Activated CD8-positive, alpha-beta memory T cell treated with anti-CD3 and anti-CD28 coated beads for 48 hours (primary cell): ENCODE measurements at regions not wholly inside any gene's neighbourhood (a gene's known extent, or its start where the extent isn't known, plus 50 kb on each side); places are given as distances from the start of the nearest gene placed in this dataset.
"Not testable (repeated sequence)": the region's sequence is repeated elsewhere in the genome, so short reads cannot be mapped to it uniquely, and the experiment has no call there.

Experiments used
- DNase-seq, 3 experiments: peaks; one replicate each; pipeline ENCODE4 v3.0.0-alpha.2; 2020; ENCODE audit warnings: low read depth in 2 of 3, low spot score in 2 of 3

- not testable (repeated sequence) for DNase-seq
These were observed 441.9 kb downstream of the TOX3 start for GRCh38 chr16:52104993-52105392.

DNA sequence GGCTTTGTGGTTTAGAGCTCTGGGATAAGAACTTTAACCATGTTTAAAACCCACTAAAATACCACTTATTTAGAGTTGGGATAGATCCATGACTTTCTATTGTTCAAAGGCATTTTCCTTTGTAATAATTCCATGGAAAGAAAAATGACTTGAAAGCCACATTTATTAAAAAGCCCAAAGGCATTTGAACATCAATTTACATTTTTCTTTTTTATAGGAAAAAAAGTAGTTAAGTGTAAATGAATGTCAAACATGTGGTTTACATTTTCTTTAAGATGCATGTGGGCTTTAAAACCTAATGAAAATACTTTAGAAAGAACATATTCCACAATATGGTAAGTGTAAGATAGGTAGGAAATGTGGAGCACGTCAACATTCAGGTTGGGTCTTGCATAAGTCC lies 443.2 kb downstream of the TOX3 start:
- DNase-seq = no peak

- DNase-seq = no peak
These were observed 445.7 kb downstream of the TOX3 start for GRCh38 chr16:52101246-52101645.

- no peak for DNase-seq
These were observed 447.6 kb downstream of the TOX3 start for GRCh38 chr16:52099382-52099781.

- DNase-seq = no peak
These were observed 451.5 kb downstream of the TOX3 start for GRCh38 chr16:52095471-52095870.

DNA sequence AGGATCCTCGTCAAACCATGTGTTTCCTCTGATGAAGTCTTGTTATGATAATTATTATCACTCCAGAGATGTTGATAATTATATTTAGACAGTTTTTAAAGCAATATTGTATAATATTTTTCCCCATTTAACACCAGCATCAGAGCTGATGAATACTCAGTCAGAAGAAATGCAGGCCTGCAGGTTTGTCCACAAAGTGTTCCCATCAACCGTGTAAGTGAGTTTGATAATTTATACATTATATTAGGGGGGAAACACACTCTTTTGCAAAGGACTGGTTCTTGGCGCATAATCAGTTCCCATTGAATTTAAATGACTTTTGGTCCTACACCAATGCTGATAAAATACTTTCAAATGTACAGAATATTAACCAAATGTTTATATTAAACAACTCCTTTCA lies 454.8 kb downstream of the TOX3 start:
- DNase-seq = no peak

DNA sequence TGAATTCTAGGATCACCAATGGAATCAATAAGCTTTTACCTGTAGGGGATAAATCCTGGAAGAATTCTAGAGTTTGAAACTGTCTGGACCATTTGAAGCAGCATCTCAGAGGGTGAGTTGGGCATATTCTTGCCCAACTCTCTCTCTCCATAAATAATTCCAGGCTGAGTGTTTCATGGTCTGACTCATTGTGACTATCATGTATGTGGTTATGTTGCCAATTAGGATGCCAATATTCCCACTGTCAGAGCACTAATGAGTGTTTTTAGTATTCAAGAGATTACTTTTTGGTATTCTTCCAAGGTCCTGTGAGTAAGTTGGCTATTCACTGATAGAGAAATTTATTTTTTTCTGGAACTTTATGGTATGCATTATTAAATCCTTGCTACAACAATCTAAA lies 456.9 kb downstream of the TOX3 start:
- DNase-seq = no peak

- DNase-seq = no peak
These were observed 457.5 kb downstream of the TOX3 start for GRCh38 chr16:52089476-52089875.

GRCh38 chr16:52086901-52087300 lies 460.0 kb downstream of the TOX3 start:
- no peak for DNase-seq

GRCh38 chr16:52078716-52079655 lies 468.0 kb downstream of the TOX3 start:
- no peak for DNase-seq

GRCh38 chr16:52077607-52078006 lies 469.3 kb downstream of the TOX3 start:
- no peak for DNase-seq

DNA sequence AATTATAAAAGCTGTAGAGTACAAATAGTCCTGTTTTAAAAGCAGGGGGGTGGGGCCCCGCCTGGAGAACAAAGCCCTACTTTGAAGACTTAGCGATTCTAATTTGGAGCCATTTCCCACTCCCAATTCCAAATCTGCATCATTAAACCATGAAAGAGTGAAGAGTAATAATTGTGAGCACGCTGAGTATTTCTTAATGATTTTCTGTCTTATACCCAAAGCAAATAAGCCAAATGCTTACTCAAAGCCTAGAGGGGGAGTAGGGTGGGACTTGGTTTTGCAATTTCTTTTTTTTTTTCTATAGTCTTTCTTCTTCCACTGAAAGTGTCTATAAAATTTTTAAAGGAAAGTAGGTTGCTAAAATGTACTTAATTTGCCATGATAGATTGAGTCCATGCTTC lies 470.1 kb downstream of the TOX3 start:
- no peak for DNase-seq

- no peak for DNase-seq
These were observed 470.6 kb downstream of the TOX3 start for GRCh38 chr16:52076332-52076731.

- DNase-seq = no peak
These were observed 472.8 kb downstream of the TOX3 start for GRCh38 chr16:52074133-52074532.

GRCh38 chr16:52073024-52073423 lies 473.9 kb downstream of the TOX3 start:
- no peak for DNase-seq

DNA sequence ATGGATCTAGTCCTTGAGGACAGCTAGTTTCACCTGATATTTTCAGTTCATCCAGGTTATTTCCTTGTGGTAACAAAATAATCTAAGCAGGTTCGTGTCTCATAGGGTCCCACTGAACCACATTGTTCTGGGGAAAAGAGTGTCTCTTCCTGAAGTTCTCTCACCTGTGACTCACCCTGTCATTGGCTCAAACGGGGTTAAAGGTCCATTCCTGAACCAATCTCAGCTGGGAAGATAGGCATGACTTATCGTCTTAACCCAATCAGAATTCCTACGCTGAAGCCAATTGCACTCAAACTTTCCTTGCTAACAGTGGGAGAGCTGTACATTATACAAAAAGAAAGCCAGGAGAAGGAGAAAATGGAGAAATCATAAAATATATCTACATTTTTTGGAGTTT lies 475.8 kb downstream of the TOX3 start:
- DNase-seq = no peak

- DNase-seq = no peak
These were observed 476.4 kb downstream of the TOX3 start for GRCh38 chr16:52070341-52071057.

DNA sequence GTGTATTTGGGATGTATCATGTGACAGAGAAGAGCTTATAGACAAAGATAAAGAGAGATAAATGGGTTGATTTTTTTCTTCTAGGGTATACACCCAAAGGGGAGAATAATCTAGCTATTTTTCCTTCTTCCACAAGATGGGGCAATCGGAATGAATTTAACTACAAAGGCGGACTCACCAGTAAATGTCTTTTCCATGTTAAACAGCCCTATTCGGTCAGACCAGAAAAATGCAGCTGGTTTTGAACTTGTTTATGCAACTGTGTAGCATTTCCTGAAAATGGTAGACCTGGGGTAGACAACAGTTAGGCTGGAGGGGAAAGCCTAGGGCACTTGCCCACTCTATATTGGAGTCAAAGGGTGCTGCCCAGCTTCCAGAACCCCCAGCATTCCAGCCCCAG lies 477.1 kb downstream of the TOX3 start:
- no peak for DNase-seq

- DNase-seq = no peak
These were observed 478.4 kb downstream of the TOX3 start for GRCh38 chr16:52068447-52069074.

GRCh38 chr16:52066962-52067361 lies 480.0 kb downstream of the TOX3 start:
- DNase-seq = no peak

DNA sequence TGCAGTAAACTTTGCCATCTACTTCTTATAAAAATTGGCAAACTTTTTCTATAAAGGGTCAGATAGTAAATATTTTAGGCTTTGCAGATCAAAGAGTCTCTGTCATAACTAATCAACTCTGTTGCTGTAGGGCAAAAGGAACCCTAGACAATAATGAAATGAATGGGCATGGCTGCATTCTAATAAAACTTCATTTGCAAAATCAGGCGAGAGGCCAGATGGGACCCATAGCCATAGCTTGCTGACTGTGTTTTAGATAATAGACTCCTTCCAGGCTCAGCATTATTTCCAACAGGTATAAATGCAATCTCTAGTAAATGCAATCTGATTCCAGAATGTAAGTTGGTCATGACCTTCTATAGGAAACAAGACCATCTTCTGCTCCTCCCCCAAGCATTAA lies 490.7 kb downstream of the TOX3 start:
- DNase-seq = no peak

GRCh38 chr16:52055381-52055780 lies 491.6 kb downstream of the TOX3 start:
- DNase-seq = no peak
